RWPE2 (cell line): ENCODE measurements at regions not wholly inside any gene's neighbourhood (a gene's known extent, or its start where the extent isn't known, plus 50 kb on each side); places are given as distances from the start of the nearest gene placed in this dataset.
"Not testable (repeated sequence)": the region's sequence is repeated elsewhere in the genome, so short reads cannot be mapped to it uniquely, and the experiment has no call there.

ENCODE experiments used
- ATAC-seq: fragments of 200-7000 bp; cut with Tn5 transposase; 3 replicates; pipeline ENCODE4 v1.9.1; 2021; ENCODE audit warnings: low read depth
- DNase-seq: peaks from one replicate; pipeline ENCODE4 v3.0.0-alpha.2; 2020; ENCODE audit warnings: low spot score
- H3K27ac ChIP-seq: fragments of 450-650 bp; 2 replicates; pipeline ENCODE4 v1.5.1; 2017; ENCODE audit warnings: mild to moderate bottlenecking; ENCODE audit not compliant: poor library complexity, severe bottlenecking
- H3K27me3 ChIP-seq: fragments of 250-450 bp; sonication (Bioruptor Pico); 2 replicates; pipeline ENCODE4 v1.5.1; 2021; ENCODE audit warnings: mild to moderate bottlenecking, moderate library complexity; ENCODE audit not compliant: insufficient read depth, poor library complexity, severe bottlenecking
- H3K36me3 ChIP-seq: fragments of 250-450 bp; sonication (Bioruptor Pico); 2 replicates; pipeline ENCODE4 v1.5.1; 2020; ENCODE audit warnings: low read depth, mild to moderate bottlenecking, moderate library complexity
- H3K4me1 ChIP-seq: fragments of 250-450 bp; sonication (Bioruptor Pico); 2 replicates; pipeline ENCODE4 v1.5.1; 2021; ENCODE audit warnings: mild to moderate bottlenecking, moderate library complexity; ENCODE audit not compliant: insufficient read depth, poor library complexity, severe bottlenecking
- H3K4me3 ChIP-seq: fragments of 250-450 bp; sonication (Bioruptor Pico); 2 replicates; pipeline ENCODE4 v1.5.1; 2021; ENCODE audit warnings: mild to moderate bottlenecking, moderate library complexity; ENCODE audit not compliant: severe bottlenecking
- H3K9me3 ChIP-seq: fragments of 250-450 bp; sonication (Bioruptor Pico); 2 replicates; pipeline ENCODE4 v1.5.1; 2021; ENCODE audit warnings: mild to moderate bottlenecking, moderate library complexity; ENCODE audit not compliant: severe bottlenecking
- TF ChIP-seq, protein P1 (sequence below): fragments of 450-650 bp; IDR thresholded peaks from one replicate; pipeline ENCODE4 v1.5.1; 2017; ENCODE audit warnings: mild to moderate bottlenecking, moderate library complexity; ENCODE audit not compliant: poor library complexity, severe bottlenecking

DNA sequence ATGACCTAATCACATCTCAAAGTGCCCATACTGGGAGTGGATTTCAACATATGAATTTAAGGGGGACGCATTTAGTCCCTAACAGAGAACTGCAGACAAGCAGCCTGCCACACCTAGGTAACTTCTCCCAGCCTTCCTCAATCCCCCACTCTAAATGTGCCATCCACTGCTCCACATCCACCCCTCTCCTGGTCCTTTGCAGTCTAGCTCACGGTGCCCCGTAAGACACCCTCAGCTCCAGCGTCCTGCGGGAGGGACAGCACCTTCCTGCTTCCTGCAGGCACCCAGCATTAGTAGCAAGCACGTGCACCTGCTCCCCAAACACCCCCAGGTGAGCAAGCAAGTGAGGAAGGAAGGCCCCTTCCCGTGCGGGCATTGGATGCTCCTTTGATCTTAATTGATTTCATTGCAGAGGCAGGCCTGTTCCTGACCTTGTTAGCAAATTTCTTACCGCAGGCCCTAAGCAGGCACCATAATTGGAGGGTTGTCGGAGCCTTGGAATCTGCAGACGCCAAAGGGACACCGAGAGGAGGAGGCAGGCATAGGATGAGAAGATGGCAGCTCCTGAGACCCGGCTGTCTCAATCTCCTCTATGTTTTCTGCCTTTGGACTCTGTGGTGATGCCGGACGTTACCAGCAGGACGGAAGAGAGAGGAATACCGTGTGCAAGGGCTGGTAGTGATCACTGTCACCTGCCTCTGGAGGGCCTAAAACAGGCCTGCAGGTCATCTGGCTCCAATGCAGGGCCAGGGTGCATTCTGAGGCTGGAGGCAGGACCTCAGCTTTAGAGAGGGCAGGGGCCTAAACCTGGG, 75.8 kb upstream of the CHST15 start:
- Histone ChIP-seq H3K36me3 (no peaks in the 10 kb centered on the region), H3K9me3 (no peaks in the 10 kb centered on the region), H3K4me3 (no peak overlapping the region), H3K27ac (no peak overlapping the region), H3K27me3 (no peaks in the 10 kb centered on the region), H3K4me1 (no peaks in the 10 kb centered on the region)
- DNase-seq (no peak), ATAC-seq (no peak)
- TF ChIP-seq, protein P1, sequence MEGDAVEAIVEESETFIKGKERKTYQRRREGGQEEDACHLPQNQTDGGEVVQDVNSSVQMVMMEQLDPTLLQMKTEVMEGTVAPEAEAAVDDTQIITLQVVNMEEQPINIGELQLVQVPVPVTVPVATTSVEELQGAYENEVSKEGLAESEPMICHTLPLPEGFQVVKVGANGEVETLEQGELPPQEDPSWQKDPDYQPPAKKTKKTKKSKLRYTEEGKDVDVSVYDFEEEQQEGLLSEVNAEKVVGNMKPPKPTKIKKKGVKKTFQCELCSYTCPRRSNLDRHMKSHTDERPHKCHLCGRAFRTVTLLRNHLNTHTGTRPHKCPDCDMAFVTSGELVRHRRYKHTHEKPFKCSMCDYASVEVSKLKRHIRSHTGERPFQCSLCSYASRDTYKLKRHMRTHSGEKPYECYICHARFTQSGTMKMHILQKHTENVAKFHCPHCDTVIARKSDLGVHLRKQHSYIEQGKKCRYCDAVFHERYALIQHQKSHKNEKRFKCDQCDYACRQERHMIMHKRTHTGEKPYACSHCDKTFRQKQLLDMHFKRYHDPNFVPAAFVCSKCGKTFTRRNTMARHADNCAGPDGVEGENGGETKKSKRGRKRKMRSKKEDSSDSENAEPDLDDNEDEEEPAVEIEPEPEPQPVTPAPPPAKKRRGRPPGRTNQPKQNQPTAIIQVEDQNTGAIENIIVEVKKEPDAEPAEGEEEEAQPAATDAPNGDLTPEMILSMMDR, result no peak

DNA sequence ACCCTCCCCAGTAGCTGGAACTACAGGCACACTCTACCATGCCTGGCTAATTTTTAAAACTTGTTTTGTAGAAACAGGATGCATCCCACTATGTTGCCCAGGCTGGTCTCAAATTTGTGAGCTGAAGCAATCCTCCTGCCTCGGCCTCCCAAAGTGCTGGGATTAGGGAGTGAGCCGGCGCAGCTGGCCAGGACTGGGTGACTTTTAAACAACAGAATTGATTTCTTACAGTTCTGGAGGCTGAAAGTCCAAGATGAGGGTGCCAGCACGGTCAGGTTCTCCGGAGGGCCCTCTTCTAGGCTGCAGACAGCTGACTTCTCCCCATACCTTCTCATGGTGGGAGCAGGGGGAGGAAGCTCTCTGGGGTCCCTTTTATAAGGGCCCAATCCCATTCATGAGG, 75.2 kb upstream of the CHST15 start:
- Histone ChIP-seq H3K27ac (no peak overlapping the region), H3K4me3 (no peak overlapping the region), H3K4me1 (no peaks in the 10 kb centered on the region), H3K9me3 (no peaks in the 10 kb centered on the region), H3K27me3 (no peaks in the 10 kb centered on the region), H3K36me3 (no peaks in the 10 kb centered on the region)
- TF ChIP-seq, protein P1, result no peak
- DNase-seq (no peak), ATAC-seq (no peak)

DNA sequence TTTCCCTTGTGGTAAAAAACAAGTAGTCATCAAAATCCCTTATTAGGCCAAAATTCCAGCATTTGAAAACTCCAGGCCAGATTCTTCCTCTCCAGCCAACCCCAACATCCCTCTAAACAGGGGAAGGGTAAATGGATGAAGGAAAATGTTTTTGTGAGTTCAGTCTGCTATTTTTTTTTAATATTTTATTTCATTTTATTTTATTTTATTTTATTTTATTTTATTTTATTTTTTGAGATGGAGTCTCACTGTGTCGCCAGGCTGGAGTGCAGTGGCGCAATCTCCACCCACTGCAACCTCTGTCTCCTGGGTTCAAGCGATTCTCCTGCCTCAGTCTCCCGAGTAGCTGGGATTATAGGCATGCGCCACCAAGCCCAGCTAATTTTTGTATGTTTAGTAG, 74.5 kb upstream of the CHST15 start:
- not testable (repeated sequence) for H3K4me3 ChIP-seq, H3K27me3 ChIP-seq, ATAC-seq, H3K36me3 ChIP-seq, H3K4me1 ChIP-seq, DNase-seq, H3K9me3 ChIP-seq, H3K27ac ChIP-seq

DNA sequence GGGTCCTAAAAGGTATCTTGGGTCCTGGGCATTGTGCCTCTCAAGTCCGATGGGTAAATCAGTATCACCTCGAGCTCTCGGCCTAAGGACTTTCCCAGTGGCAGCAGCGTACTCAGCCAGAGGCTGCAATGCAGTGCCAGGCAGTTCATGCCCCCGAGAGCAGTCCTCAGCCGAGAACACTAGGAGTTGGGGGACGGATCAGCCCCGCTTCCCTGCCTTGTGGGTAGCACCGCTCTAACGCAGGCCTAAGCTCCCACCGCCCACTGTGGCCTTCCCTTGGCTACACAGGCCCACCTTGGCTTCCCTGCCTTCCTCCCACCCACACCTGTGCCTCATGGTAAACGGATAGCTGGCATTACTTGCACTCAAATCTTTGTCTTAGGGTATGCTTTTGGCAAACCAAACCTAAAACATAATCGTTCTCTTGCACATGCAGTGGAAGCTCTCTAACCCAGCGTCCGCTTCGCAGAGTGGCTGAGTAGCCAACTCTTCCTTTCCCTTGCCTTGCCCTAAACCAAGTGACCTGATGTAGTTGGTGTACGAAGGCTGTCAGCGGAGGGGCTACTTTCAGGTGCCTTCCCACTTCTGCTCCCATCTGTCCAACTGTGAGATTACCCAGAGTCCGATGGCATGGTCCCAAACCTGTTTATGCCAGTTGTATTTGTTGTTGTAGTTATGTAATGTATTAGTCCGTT, 73.2 kb upstream of the CHST15 start:
- Histone ChIP-seq H3K27ac (no peak overlapping the region), H3K4me1 (no peaks in the 10 kb centered on the region), H3K27me3 (no peaks in the 10 kb centered on the region), H3K36me3 (no peaks in the 10 kb centered on the region), H3K9me3 (no peaks in the 10 kb centered on the region), H3K4me3 (no peak overlapping the region)
- TF ChIP-seq, protein P1, result no peak
- DNase-seq (no peak), ATAC-seq (no peak)

DNA sequence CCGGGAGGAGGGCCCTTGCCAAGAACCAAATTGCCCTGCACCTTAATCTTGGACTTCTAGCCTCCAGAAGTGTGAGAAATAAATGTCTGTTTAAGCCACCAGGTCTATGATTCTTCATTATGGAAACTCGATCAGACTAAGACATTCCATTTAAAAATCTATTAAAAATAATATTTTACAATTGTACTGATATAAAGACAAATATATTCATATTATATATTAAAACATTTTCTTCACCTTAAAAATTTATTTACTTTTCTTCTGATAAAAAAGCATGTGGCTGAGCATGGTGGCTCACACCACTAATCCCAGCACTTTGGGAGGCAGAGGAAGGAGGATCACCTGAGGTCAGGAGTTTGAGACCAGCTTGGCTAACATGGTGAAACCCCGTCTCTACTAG, 72.4 kb upstream of the CHST15 start:
- no peaks in the 10 kb centered on the region for H3K27me3 ChIP-seq
- H3K27ac ChIP-seq, result no peak overlapping the region
- DNase-seq (no peak), ATAC-seq (no peak)
- no peaks in the 10 kb centered on the region for H3K4me1 ChIP-seq
- TF ChIP-seq, protein P1, result no peak
- no peaks in the 10 kb centered on the region for H3K9me3 ChIP-seq
- H3K36me3 ChIP-seq, result no peaks in the 10 kb centered on the region
- H3K4me3 ChIP-seq, result no peak overlapping the region
